ENCODE measurements at regions not wholly inside any gene's neighbourhood (a gene's known extent, or its start where the extent isn't known, plus 50 kb on each side); places are given as distances from the start of the nearest gene placed in this dataset.

GRCh38 chr3:127106053-127106452, 86.9 kb upstream of the PRR23E start:
- no peak for DNase-seq (ENCODE audit: low read depth in 4 of 4, low spot score in 1 of 4)

DNA sequence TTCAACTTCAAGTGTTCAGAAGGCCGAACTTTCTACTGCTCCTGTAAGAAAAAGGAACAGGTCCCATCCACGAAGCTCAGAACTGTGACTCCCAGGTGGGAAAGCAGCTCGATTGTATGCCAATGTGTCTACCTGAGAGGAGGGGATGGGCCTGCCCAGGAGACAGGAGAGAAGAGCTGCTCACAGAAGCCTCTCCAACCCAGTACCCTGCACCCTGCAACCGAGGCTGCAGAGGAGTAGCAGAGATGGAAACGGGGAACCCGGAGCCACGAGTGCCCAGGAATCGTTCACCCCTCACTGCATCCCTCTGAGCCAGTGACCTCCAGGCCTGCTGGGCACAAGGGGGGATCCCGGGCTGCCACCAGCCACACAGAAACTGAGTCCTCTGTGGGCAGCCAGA, 86.5 kb upstream of the PRR23E start:
- DNase-seq (ENCODE audit: low read depth in 4 of 4, low spot score in 1 of 4): no peak

- no peak for DNase-seq (ENCODE audit: low read depth in 4 of 4, low spot score in 1 of 4)
These were observed 85.9 kb upstream of the PRR23E start for GRCh38 chr3:127107002-127107401.

DNA sequence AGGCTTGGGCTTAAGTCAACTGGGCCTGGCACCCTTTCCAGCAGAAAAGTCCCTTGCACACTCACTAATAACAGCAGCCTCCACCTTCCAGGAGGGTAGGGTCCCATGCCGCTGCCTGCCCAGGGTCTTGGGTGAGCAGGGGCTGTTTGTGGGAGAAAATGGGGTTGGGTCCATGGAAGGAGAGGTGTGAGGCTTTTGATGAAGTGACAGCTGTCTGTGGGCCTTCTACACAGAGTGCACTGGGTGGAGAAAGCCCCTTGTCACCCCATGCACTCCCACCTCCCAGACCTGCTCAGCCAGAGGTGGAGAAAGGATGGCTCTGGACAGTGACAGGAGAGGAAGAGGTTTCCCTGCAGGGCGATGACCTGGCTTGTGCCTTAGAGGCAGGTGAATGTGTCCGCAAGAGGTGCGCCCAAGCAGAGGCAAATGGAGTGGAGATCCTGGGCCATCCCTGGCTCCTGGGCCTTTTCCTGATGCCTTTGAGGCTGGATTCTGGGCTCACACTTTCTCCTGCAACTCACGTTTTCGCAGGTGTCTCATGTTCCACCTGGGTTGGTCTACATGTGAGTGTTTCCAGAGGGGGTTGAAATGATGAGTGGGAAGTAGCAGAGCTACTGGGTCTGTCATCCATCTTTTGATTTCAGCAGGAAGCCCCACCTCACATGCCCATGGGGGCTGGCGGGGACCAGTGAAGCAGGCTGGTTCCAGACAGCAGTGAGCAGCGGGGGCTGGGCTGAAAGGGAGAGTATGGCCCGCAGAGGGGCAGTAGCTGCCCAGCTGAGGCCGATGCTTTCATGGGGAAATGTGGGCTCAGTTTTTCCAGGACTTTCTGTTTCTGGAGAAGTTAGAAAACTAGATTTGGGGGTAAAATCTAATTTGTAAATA, 85.2 kb upstream of the PRR23E start:
- DNase-seq (ENCODE audit: low read depth in 4 of 4, low spot score in 1 of 4): no peak

GRCh38 chr3:127108796-127109195, 84.1 kb upstream of the PRR23E start:
- no peak for DNase-seq (ENCODE audit: low read depth in 4 of 4, low spot score in 1 of 4)

GRCh38 chr3:127110982-127111693, 81.8 kb upstream of the PRR23E start:
- DNase-seq (ENCODE audit: low read depth in 4 of 4, low spot score in 1 of 4): no peak

- no peak for DNase-seq (ENCODE audit: low read depth in 4 of 4, low spot score in 1 of 4)
These were observed 79.9 kb upstream of the PRR23E start for GRCh38 chr3:127112796-127113570.

DNA sequence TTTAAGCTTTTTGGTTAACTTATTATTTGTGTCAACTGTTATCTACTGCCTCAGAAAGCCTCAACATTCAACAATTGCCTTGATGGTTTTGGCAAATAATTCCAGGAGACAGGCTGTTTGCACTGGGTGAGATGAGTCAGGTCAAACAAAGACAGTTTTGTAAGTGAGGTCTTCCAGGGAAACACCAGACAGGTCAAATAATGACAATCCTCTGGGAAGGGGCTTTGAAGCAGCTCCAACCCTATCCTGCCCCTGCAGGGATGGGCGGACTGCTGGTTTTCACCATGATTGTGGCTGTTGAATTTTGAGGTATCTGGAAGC, 79.4 kb upstream of the PRR23E start:
- no peak for DNase-seq (ENCODE audit: low read depth in 4 of 4, low spot score in 1 of 4)

DNA sequence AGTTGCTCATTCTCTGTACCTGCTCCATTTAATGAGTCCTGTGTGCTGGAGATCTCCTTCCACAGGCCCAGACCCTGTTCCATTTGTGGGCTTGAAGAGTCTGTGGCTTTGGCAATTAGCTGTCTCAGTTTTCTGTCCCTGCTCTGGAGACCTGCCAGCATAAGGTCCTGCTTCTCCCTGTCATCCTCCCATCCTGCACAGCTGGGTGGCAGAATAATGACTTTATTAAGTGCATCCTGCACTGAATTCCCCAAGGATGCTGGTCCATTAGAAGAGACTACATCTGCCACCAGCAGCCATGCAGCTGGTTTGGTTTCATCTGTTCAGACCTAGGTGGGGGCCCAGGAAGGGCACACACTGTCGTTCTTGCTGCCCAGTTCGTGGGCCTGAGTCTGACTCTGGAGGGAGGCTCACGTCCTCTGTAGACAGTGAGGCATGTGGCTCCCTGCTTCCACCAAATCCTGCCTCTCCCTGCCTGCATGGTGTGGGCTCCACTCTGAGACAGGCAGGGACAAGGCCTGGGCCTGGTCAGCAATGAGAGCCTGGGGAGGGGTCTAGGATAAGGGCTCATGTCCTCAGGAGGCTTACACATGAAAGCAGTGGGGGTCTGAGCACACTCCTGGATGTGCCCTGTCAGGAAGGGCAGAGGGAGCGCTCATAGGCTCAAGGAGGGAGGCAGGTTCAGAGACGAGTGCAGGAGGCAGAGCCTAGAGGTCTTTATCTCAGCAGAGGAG, 78.4 kb upstream of the PRR23E start:
- DNase-seq (ENCODE audit: low read depth in 4 of 4, low spot score in 1 of 4): no peak

DNA sequence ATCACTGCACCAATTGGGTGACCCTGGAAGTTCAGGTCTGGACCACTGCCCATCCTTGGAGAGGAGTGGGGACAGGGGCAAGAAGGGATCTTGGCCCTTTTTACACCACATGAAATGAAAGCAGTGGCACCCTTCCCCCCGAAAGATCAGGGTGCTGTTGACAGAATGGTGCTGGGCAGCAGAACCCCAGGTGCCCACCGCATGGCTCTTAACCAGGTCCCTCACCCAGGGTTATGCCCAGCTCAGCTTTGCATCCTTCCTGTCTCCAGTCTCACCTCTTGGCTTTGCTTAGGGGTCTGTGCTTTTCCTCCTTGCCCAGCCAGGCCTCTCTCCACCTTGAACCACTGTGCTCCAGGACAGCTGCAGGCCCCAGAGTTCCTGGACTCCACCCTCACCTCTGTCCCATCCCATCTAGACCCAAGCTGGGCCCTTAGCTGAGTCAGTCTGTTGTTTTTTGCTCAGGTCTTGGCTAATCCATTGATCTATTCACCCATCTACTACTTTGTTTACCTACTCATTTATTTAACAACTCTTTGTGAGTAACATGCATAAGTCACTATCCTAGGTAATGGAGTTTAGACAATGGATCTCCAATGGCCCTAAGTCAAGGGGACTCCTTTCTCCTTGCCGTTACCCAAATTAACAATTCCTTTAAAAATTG, 77.1 kb upstream of the PRR23E start:
- DNase-seq (ENCODE audit: low read depth in 4 of 4, low spot score in 1 of 4): no peak

GRCh38 chr3:127118366-127118765, 74.6 kb upstream of the PRR23E start:
- no peak for DNase-seq (ENCODE audit: low read depth in 4 of 4, low spot score in 1 of 4)

- no peak for DNase-seq (ENCODE audit: low read depth in 4 of 4, low spot score in 1 of 4)
These were observed 73.1 kb upstream of the PRR23E start for GRCh38 chr3:127119693-127120464.

- no peak for DNase-seq (ENCODE audit: low read depth in 4 of 4, low spot score in 1 of 4)
These were observed 71.9 kb upstream of the PRR23E start for GRCh38 chr3:127120851-127121647.

GRCh38 chr3:127121885-127122284, 71.0 kb upstream of the PRR23E start:
- DNase-seq (ENCODE audit: low read depth in 4 of 4, low spot score in 1 of 4): no peak

- DNase-seq (ENCODE audit: low read depth in 4 of 4, low spot score in 1 of 4): no peak
These were observed 69.4 kb upstream of the PRR23E start for GRCh38 chr3:127123533-127123932.

DNA sequence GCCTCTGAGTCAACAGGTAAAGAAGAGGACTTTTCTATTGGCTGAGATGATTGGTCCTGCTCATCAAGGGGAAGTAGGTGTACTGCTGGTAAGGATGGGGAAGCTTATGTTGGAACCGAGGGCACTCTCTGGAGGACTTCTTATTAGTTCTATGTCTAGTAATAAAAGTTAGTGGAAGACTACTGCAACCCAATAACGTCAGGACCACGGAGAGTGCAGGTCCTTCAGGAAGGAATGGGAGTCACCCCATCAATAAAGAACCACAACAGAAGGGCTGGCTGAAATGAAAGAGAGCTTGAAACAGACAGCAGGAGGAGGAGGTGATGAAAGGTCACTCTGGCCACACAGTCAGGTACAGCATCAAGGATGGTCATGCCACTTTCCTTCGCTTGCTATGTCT, 68.8 kb upstream of the PRR23E start:
- DNase-seq (ENCODE audit: low read depth in 4 of 4, low spot score in 1 of 4): no peak

- DNase-seq (ENCODE audit: low read depth in 4 of 4, low spot score in 1 of 4): no peak
These were observed 61.3 kb upstream of the PRR23E start for GRCh38 chr3:127131424-127132170.

DNA sequence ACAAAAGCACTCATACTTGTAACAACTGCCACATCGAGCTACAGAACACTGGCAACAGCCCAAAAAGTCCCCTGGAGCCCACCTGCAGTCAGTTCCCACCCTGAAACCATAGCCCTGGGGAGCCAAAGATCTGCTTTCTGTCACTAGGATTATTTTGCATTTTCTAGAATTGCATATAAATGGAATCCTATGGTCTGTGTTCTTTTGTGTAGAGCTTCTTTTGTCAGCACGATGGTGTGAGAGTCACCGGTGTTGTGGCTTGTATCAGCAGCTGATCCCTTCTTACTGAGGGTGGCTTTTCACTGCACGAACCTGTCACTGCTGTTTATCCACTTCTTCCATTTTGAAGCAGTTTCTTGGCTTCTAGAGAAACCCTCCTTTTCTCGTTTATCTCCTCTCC, 60.1 kb upstream of the PRR23E start:
- DNase-seq (ENCODE audit: low read depth in 4 of 4, low spot score in 1 of 4): no peak
